A549 (cell line): ENCODE measurements at regions not wholly inside any gene's neighbourhood (a gene's known extent, or its start where the extent isn't known, plus 50 kb on each side); places are given as distances from the start of the nearest gene placed in this dataset.
A peak's percentile ranks its signal among the peaks of the same experiment; 100 is the strongest.

Source experiments
- ATAC-seq, 2 experiments: fragments of 200-7000 bp in 1 of 2; fragments of >200 bp in 1 of 2; cut with Nextera tagmentation in 1 of 2; cut with Tn5 transposase in 1 of 2; 3 replicates each; pipeline versions ENCODE4 v1.8.0 to v1.9.1; 2018 to 2020; ENCODE audit warnings: mild to moderate bottlenecking in 1 of 2, moderate library complexity in 1 of 2
- CTCF ChIA-PET: fragments of 300-600 bp; sonication (Branson Sonifier 250); formaldehyde crosslinking; extraction: SDS; loops from one replicate; lab custom pipeline; 2021; ENCODE audit warnings: antibody characterized with exemption, inconsistent platforms; lab: Yijun Ruan, JAX
- POLR2A ChIA-PET: fragments of 350-600 bp; formaldehyde crosslinking; extraction: SDS; loops from one replicate; lab custom pipeline; 2021; ENCODE audit warnings: antibody characterized with exemption, inconsistent platforms; lab: Yijun Ruan, JAX
- DNase-seq, 2 experiments: peaks; one replicate each; pipeline versions ENCODE4 v3.0.0 to v3.0.0-alpha.2; 2011 to 2016; ENCODE audit warnings: low read depth in 1 of 2, low spot score in 1 of 2
- FAIRE-seq: peaks from 2 replicates; lab custom pipeline; 2011; peaks lifted over from hg19 to GRCh38; lab: Jason Lieb, UNC
- H3K27ac ChIP-seq, 2 experiments: fragments of >200 bp; sonication (Bioruptor Twin); formaldehyde crosslinking; 3 replicates each; pipeline ENCODE4 v1.5.1; 2016 to 2017
- H3K4me1 ChIP-seq: fragments of >200 bp; sonication (Bioruptor Twin); formaldehyde crosslinking; 3 replicates; pipeline ENCODE4 v1.6.1; 2016
- H3K4me2 ChIP-seq: fragments of >200 bp; sonication (Bioruptor Twin); formaldehyde crosslinking; 3 replicates; pipeline ENCODE4 v1.6.1; 2016
- H3K4me3 ChIP-seq: fragments of >200 bp; sonication (Bioruptor Twin); formaldehyde crosslinking; 3 replicates; pipeline ENCODE4 v1.5.1; 2016
- H3K9me3 ChIP-seq: fragments of >200 bp; sonication (Bioruptor Twin); formaldehyde crosslinking; 3 replicates; pipeline ENCODE4 v1.6.1; 2016
- CBX2 ChIP-seq: fragments of 200-600 bp; sonication (generic); IDR thresholded peaks from 2 replicates; pipeline ENCODE4 v1.6.1; 2016; ENCODE audit warnings: low read depth, mild to moderate bottlenecking, borderline replicate concordance
- EP300 ChIP-seq, 2 experiments: fragments of >200 bp; sonication (Bioruptor Twin); formaldehyde crosslinking; IDR thresholded peaks; 2 replicates in 1 of 2; 3 replicates in 1 of 2; pipeline ENCODE4 v1.6.1; 2016 to 2017
- ESRRA ChIP-seq: fragments of 150-350 bp; IDR thresholded peaks from 2 replicates; pipeline ENCODE4 v1.6.1; 2014; ENCODE audit warnings: mild to moderate bottlenecking, low read length, borderline replicate concordance
- FOSL2 ChIP-seq, 2 experiments: fragments of 450-650 bp in 1 of 2; fragments of >200 bp in 1 of 2; sonication (Bioruptor Twin) in 1 of 2; formaldehyde crosslinking; IDR thresholded peaks; 2 replicates each; pipeline versions ENCODE4 v1.5.0 to v1.6.1; 2016 to 2020; ENCODE audit warnings: mild to moderate bottlenecking in 1 of 2, moderate library complexity in 1 of 2
- GATA3 ChIP-seq: IDR thresholded peaks from 2 replicates; pipeline ENCODE4 v1.6.1; 2012; ENCODE audit warnings: borderline replicate concordance
- HOXB5 ChIP-seq: fragments of 250-450 bp; sonication (Bioruptor Pico); IDR thresholded peaks from 2 replicates; pipeline ENCODE4 v1.5.0; 2020; ENCODE audit warnings: mild to moderate bottlenecking, moderate library complexity
- KDM5A ChIP-seq: fragments of 200-600 bp; sonication (generic); IDR thresholded peaks from 2 replicates; pipeline ENCODE4 v1.6.1; 2016; ENCODE audit warnings: antibody characterized with exemption, mild to moderate bottlenecking
- MAFK ChIP-seq: fragments of 450-650 bp; IDR thresholded peaks from 2 replicates; pipeline ENCODE4 v1.6.1; 2014; ENCODE audit not compliant: partially characterized antibody
- MAZ ChIP-seq: fragments of 150-350 bp; IDR thresholded peaks from 2 replicates; pipeline ENCODE4 v1.6.1; 2014; ENCODE audit warnings: antibody characterized with exemption, low read depth, low read length, borderline replicate concordance
- NR3C1 ChIP-seq: fragments of >200 bp; sonication (Bioruptor Twin); formaldehyde crosslinking; IDR thresholded peaks from 3 replicates; pipeline ENCODE4 v1.6.1; 2017
- POLR2AphosphoS2 ChIP-seq: conservative IDR thresholded peaks from 2 replicates; pipeline ENCODE4 v1.6.1; 2012; ENCODE audit warnings: low read length, improper control_type of control experiment, inconsistent platforms
- TFCP2L1 ChIP-seq: fragments of 250-450 bp; sonication (Bioruptor Pico); IDR thresholded peaks from 2 replicates; pipeline ENCODE4 v1.5.0; 2021; ENCODE audit warnings: mild to moderate bottlenecking
- WGBS: methylation state at CpG from one replicate; pipeline ENCODE4 v1.1.6; 2017; ENCODE audit errors: missing lambda C conversion rate; 5-methylcytosine and 5-hydroxymethylcytosine counted together
- TF ChIP-seq, protein P1 (sequence below): fragments of 200-600 bp; sonication (generic); IDR thresholded peaks from 2 replicates; pipeline ENCODE4 v1.6.1; 2016; ENCODE audit warnings: antibody characterized with exemption, mild to moderate bottlenecking, moderate library complexity
- TF ChIP-seq, protein P2 (sequence below): fragments of 250-450 bp; sonication (Bioruptor Pico); IDR thresholded peaks from 2 replicates; pipeline ENCODE4 v1.5.0; 2021; ENCODE audit warnings: mild to moderate bottlenecking, moderate library complexity, borderline replicate concordance
- TF ChIP-seq, protein P3 (sequence below): IDR thresholded peaks from 2 replicates; pipeline ENCODE4 v1.6.1; 2012
- TF ChIP-seq, protein P4 (sequence below): fragments of 450-650 bp; IDR thresholded peaks from 2 replicates; pipeline ENCODE4 v1.6.1; 2014; ENCODE audit warnings: antibody characterized with exemption

- ChIA-PET POLR2A (no interaction called here), CTCF (no interaction called here)
- Histone ChIP-seq H3K4me3 (no peak overlapping the region), H3K4me2 (no peak overlapping the region), H3K4me1 (peaks cover 8% of the 10 kb centered on the region; the same call in 1 of the 3 replicates), H3K27ac (no peak overlapping the region), H3K9me3 (no peaks in the 10 kb centered on the region)
- 84% methylated on average over 14 of the region's 14 CpGs for WGBS
- no peak for FAIRE-seq
- TF ChIP-seq TFCP2L1 (CRISPR knock-in tag) = no peak
- TF ChIP-seq MAFK = no peak
- TF ChIP-seq NR3C1 = no peak
- no peak for TF ChIP-seq FOSL2 (IDR thresholded peaks at IDR 0.05)
- TF ChIP-seq FOSL2 (CRISPR knock-in tag; IDR thresholded peaks at IDR 0.05) = no peak
- no peak for TF ChIP-seq CBX2
- TF ChIP-seq, protein P1, sequence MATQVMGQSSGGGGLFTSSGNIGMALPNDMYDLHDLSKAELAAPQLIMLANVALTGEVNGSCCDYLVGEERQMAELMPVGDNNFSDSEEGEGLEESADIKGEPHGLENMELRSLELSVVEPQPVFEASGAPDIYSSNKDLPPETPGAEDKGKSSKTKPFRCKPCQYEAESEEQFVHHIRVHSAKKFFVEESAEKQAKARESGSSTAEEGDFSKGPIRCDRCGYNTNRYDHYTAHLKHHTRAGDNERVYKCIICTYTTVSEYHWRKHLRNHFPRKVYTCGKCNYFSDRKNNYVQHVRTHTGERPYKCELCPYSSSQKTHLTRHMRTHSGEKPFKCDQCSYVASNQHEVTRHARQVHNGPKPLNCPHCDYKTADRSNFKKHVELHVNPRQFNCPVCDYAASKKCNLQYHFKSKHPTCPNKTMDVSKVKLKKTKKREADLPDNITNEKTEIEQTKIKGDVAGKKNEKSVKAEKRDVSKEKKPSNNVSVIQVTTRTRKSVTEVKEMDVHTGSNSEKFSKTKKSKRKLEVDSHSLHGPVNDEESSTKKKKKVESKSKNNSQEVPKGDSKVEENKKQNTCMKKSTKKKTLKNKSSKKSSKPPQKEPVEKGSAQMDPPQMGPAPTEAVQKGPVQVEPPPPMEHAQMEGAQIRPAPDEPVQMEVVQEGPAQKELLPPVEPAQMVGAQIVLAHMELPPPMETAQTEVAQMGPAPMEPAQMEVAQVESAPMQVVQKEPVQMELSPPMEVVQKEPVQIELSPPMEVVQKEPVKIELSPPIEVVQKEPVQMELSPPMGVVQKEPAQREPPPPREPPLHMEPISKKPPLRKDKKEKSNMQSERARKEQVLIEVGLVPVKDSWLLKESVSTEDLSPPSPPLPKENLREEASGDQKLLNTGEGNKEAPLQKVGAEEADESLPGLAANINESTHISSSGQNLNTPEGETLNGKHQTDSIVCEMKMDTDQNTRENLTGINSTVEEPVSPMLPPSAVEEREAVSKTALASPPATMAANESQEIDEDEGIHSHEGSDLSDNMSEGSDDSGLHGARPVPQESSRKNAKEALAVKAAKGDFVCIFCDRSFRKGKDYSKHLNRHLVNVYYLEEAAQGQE = no peak
- no peak for TF ChIP-seq EP300 (IDR thresholded peaks at IDR 0.05)
- TF ChIP-seq, protein P2, sequence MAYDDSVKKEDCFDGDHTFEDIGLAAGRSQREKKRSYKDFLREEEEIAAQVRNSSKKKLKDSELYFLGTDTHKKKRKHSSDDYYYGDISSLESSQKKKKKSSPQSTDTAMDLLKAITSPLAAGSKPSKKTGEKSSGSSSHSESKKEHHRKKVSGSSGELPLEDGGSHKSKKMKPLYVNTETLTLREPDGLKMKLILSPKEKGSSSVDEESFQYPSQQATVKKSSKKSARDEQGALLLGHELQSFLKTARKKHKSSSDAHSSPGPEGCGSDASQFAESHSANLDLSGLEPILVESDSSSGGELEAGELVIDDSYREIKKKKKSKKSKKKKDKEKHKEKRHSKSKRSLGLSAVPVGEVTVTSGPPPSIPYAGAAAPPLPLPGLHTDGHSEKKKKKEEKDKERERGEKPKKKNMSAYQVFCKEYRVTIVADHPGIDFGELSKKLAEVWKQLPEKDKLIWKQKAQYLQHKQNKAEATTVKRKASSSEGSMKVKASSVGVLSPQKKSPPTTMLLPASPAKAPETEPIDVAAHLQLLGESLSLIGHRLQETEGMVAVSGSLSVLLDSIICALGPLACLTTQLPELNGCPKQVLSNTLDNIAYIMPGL (CRISPR knock-in tag) = no peak
- no peak for TF ChIP-seq POLR2AphosphoS2
- TF ChIP-seq ESRRA = no peak
- no peak for TF ChIP-seq MAZ
- ATAC-seq = no peak
- DNase-seq = no peak
Observed at GRCh38 chr10:20995123-20995987, 98.2 kb upstream of the NEBL start.

GRCh38 chr10:20993830-20994527 lies 96.9 kb upstream of the NEBL start:
- ATAC-seq (no peak), DNase-seq (no peak), FAIRE-seq (no peak)
- no peak overlapping the region for H3K4me2 ChIP-seq
- WGBS = 90% methylated on average over 7 of the region's 7 CpGs
- POLR2A ChIA-PET = no interaction called here
- no peak overlapping the region for H3K4me3 ChIP-seq
- no peak overlapping the region for H3K27ac ChIP-seq
- TF ChIP-seq HOXB5 (CRISPR knock-in tag) (no peak), MAFK (no peak), KDM5A (no peak), GATA3 (no peak)
- TF ChIP-seq, protein P3, sequence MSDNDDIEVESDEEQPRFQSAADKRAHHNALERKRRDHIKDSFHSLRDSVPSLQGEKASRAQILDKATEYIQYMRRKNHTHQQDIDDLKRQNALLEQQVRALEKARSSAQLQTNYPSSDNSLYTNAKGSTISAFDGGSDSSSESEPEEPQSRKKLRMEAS = no peak
- CTCF ChIA-PET = interaction anchor here (1.3 kb wide), 1 partner anchor 10 kb away, joined by 6 read pairs; no protein-coding TSS in a partner anchor
- peaks cover 8% of the 10 kb centered on the region; the same call in 1 of the 3 replicates for H3K4me1 ChIP-seq
- no peaks in the 10 kb centered on the region for H3K9me3 ChIP-seq

- Histone ChIP-seq H3K4me1 (peaks cover 8% of the 10 kb centered on the region; the same call in 1 of the 3 replicates), H3K4me2 (no peak overlapping the region), H3K4me3 (no peak overlapping the region), H3K9me3 (no peaks in the 10 kb centered on the region), H3K27ac (no peak overlapping the region)
- ATAC-seq (no peak), DNase-seq (no peak), FAIRE-seq (no peak)
- CTCF ChIA-PET = interaction anchor here (1.3 kb wide), 1 partner anchor 9 kb away, joined by 6 read pairs; no protein-coding TSS in a partner anchor
- 86% methylated on average over 4 of the region's 4 CpGs for WGBS
- POLR2A ChIA-PET = no interaction called here
- TF ChIP-seq MAZ = no peak
- TF ChIP-seq, protein P4, sequence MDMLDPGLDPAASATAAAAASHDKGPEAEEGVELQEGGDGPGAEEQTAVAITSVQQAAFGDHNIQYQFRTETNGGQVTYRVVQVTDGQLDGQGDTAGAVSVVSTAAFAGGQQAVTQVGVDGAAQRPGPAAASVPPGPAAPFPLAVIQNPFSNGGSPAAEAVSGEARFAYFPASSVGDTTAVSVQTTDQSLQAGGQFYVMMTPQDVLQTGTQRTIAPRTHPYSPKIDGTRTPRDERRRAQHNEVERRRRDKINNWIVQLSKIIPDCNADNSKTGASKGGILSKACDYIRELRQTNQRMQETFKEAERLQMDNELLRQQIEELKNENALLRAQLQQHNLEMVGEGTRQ = peak; percentile 20; the same call in 1 of the 2 replicates
Observed at GRCh38 chr10:20993389-20993788, 96.3 kb upstream of the NEBL start.
